ENCODE measurements at regions not wholly inside any gene's neighbourhood (a gene's known extent, or its start where the extent isn't known, plus 50 kb on each side); places are given as distances from the start of the nearest gene placed in this dataset.

DNA sequence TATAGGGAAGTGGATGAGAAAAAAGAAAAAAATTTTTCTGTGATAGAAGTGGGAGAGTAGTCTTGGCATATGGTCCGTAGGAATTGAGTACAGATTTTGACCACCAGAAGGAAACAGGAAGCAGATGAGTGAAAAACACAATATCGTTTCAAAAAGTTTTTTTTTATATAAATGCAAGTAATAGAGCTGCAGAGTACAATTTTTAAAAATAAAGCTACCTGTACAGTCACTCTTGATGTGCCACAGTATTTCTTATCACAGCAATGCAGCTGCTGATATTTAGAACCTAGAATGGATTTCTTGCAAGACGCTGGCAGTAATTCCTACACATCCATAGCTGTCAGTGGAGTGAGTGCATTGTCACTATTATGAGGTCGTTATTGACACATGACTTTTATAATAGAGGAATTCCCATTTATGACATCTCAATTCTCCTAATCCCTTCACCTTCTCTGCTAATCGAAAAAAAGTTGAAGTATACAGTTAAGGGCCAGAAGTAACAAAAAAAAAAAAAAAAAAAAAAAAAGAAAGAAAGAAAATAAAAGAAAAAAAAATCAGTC is 477.7 kb downstream of the TAF11L14 start:
- TF ChIP-seq, protein P1, sequence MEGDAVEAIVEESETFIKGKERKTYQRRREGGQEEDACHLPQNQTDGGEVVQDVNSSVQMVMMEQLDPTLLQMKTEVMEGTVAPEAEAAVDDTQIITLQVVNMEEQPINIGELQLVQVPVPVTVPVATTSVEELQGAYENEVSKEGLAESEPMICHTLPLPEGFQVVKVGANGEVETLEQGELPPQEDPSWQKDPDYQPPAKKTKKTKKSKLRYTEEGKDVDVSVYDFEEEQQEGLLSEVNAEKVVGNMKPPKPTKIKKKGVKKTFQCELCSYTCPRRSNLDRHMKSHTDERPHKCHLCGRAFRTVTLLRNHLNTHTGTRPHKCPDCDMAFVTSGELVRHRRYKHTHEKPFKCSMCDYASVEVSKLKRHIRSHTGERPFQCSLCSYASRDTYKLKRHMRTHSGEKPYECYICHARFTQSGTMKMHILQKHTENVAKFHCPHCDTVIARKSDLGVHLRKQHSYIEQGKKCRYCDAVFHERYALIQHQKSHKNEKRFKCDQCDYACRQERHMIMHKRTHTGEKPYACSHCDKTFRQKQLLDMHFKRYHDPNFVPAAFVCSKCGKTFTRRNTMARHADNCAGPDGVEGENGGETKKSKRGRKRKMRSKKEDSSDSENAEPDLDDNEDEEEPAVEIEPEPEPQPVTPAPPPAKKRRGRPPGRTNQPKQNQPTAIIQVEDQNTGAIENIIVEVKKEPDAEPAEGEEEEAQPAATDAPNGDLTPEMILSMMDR (IDR thresholded peaks at IDR 0.05; ENCODE audit: insufficient read depth, low read length), result no peak
- TF ChIP-seq, protein P2, sequence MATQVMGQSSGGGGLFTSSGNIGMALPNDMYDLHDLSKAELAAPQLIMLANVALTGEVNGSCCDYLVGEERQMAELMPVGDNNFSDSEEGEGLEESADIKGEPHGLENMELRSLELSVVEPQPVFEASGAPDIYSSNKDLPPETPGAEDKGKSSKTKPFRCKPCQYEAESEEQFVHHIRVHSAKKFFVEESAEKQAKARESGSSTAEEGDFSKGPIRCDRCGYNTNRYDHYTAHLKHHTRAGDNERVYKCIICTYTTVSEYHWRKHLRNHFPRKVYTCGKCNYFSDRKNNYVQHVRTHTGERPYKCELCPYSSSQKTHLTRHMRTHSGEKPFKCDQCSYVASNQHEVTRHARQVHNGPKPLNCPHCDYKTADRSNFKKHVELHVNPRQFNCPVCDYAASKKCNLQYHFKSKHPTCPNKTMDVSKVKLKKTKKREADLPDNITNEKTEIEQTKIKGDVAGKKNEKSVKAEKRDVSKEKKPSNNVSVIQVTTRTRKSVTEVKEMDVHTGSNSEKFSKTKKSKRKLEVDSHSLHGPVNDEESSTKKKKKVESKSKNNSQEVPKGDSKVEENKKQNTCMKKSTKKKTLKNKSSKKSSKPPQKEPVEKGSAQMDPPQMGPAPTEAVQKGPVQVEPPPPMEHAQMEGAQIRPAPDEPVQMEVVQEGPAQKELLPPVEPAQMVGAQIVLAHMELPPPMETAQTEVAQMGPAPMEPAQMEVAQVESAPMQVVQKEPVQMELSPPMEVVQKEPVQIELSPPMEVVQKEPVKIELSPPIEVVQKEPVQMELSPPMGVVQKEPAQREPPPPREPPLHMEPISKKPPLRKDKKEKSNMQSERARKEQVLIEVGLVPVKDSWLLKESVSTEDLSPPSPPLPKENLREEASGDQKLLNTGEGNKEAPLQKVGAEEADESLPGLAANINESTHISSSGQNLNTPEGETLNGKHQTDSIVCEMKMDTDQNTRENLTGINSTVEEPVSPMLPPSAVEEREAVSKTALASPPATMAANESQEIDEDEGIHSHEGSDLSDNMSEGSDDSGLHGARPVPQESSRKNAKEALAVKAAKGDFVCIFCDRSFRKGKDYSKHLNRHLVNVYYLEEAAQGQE (IDR thresholded peaks at IDR 0.05; ENCODE audit: insufficient replicate concordance, low read depth), result no peak
- TF ChIP-seq POLR2AphosphoS5 (IDR thresholded peaks at IDR 0.05; ENCODE audit: low read depth), result no peak
- TF ChIP-seq SPI1 (IDR thresholded peaks at IDR 0.05; ENCODE audit: borderline replicate concordance, low read depth), result no peak
- no peak for TF ChIP-seq GABPA (IDR thresholded peaks at IDR 0.05; ENCODE audit: low read depth)

Measured in HL-60 (cell line).